B cell (primary cell): ENCODE measurements at regions not wholly inside any gene's neighbourhood (a gene's known extent, or its start where the extent isn't known, plus 50 kb on each side); places are given as distances from the start of the nearest gene placed in this dataset.
A peak's percentile ranks its signal among the peaks of the same experiment; 100 is the strongest.
"Not testable (repeated sequence)": the region's sequence is repeated elsewhere in the genome, so short reads cannot be mapped to it uniquely, and the experiment has no call there.

Source experiments
- ATAC-seq: fragments of 200-7000 bp; cut with Tn5 transposase; one replicate; pipeline ENCODE4 v1.10.0; 2021; ENCODE audit warnings: low read depth, mild to moderate bottlenecking, moderate number of reproducible peaks, moderate library complexity
- CTCF ChIA-PET: fragments of 350-600 bp; sonication (Branson Sonifier 250); formaldehyde crosslinking; loops from one replicate; lab custom pipeline; 2021; ENCODE audit warnings: antibody characterized with exemption, inconsistent platforms; lab: Charles Lee
- POLR2A ChIA-PET: fragments of 350-600 bp; sonication (Branson Sonifier 250); formaldehyde crosslinking; loops from one replicate; lab custom pipeline; 2021; ENCODE audit warnings: antibody characterized with exemption; lab: Charles Lee
- DNase-seq: peaks from one replicate; pipeline ENCODE4 v3.0.0; 2013
- H2AFZ ChIP-seq: 2 replicates; pipeline ENCODE4 v1.6.1; 2012; ENCODE audit warnings: mild to moderate bottlenecking, low read depth, low read length; ENCODE audit not compliant: insufficient read depth, poor library complexity, severe bottlenecking
- H3K27ac ChIP-seq, 2 donors: 1 replicate in 1 of 2; 2 replicates in 1 of 2; pipeline ENCODE4 v1.5.1; 2012 to 2013; ENCODE audit warnings: low read length in 2 of 2, mild to moderate bottlenecking in 2 of 2, moderate library complexity in 1 of 2
- H3K27me3 ChIP-seq, 4 experiments: fragments of 200-600 bp in 1 of 4; sonication (generic) in 1 of 4; replicated peaks in 1 of 4; 1 replicate in 2 of 4; 2 replicates in 2 of 4; pipeline versions ENCODE4 v1.6.1 to v1.7.0; 2013 to 2016; ENCODE audit warnings: low read length in 3 of 4, mild to moderate bottlenecking in 2 of 4, mixed read lengths in 1 of 4, moderate library complexity in 1 of 4; ENCODE audit not compliant: insufficient read depth in 4 of 4, control insufficient read depth in 3 of 4; ENCODE audit errors: control extremely low read depth in 1 of 4
- H3K36me3 ChIP-seq, 2 experiments: replicated peaks in 1 of 2; 1 replicate in 1 of 2; 2 replicates in 1 of 2; pipeline versions ENCODE4 v1.6.1 to v1.7.1; 2013; ENCODE audit warnings: low read length in 1 of 2; ENCODE audit not compliant: insufficient read depth in 2 of 2, control insufficient read depth in 1 of 2; ENCODE audit errors: control extremely low read depth in 1 of 2, extremely low read depth in 1 of 2
- H3K4me1 ChIP-seq, 2 donors: fragments of 200-600 bp in 1 of 2; sonication (generic) in 1 of 2; 1 replicate in 1 of 2; 2 replicates in 1 of 2; pipeline versions ENCODE4 v1.5.1 to v1.6.1; 2013 to 2017; ENCODE audit warnings: low read length in 2 of 2; ENCODE audit not compliant: control insufficient read depth in 2 of 2, insufficient read depth in 2 of 2
- H3K4me2 ChIP-seq: replicated peaks from 2 replicates; pipeline ENCODE3; 2012; ENCODE audit warnings: mild to moderate bottlenecking, low read depth, low read length; ENCODE audit not compliant: poor library complexity, severe bottlenecking
- H3K4me3 ChIP-seq, 5 experiments: fragments of 200-600 bp in 1 of 5; sonication (generic) in 1 of 5; 1 replicate in 3 of 5; 2 replicates in 2 of 5; pipeline versions ENCODE4 v1.5.1 to v1.7.0; 2011 to 2016; ENCODE audit warnings: low read length in 4 of 5, mild to moderate bottlenecking in 4 of 5, low read depth in 2 of 5, control low read depth in 1 of 5, moderate library complexity in 1 of 5; ENCODE audit not compliant: insufficient read depth in 1 of 5; ENCODE audit errors: control extremely low read depth in 1 of 5, extremely low read depth in 1 of 5
- H3K79me2 ChIP-seq: fragments of 200-600 bp; sonication (generic); one replicate; pipeline ENCODE4 v1.6.0; 2016; ENCODE audit warnings: low read length; ENCODE audit not compliant: control insufficient read depth, insufficient read depth
- H3K9ac ChIP-seq: fragments of 200-600 bp; sonication (generic); 2 replicates; pipeline ENCODE4 v1.6.1; 2017; ENCODE audit warnings: mild to moderate bottlenecking, low read length, moderate library complexity
- H3K9me3 ChIP-seq, 3 donors: one replicate each; pipeline versions ENCODE4 v1.6.1 to v1.7.1; 2013; ENCODE audit warnings: low read length in 2 of 3; ENCODE audit not compliant: control insufficient read depth in 2 of 3, insufficient read depth in 1 of 3; ENCODE audit errors: control extremely low read depth in 1 of 3
- H4K20me1 ChIP-seq: 2 replicates; pipeline ENCODE4 v1.6.0; 2012; ENCODE audit warnings: mild to moderate bottlenecking, low read length; ENCODE audit not compliant: insufficient read depth, control insufficient read depth, poor library complexity, severe bottlenecking
- H3K27ac Mint-ChIP-seq: one replicate; pipeline ENCODE4 v1.8.0; 2021; ENCODE audit warnings: mixed read lengths
- H3K27me3 Mint-ChIP-seq: one replicate; pipeline ENCODE4 v1.8.0; 2021; ENCODE audit warnings: mixed read lengths
- H3K4me1 Mint-ChIP-seq: one replicate; pipeline ENCODE4 v1.8.0; 2021; ENCODE audit warnings: mixed read lengths
- H3K4me3 Mint-ChIP-seq: one replicate; pipeline ENCODE4 v1.8.0; 2021; ENCODE audit warnings: mixed read lengths
- H3K9me3 Mint-ChIP-seq: one replicate; pipeline ENCODE4 v1.8.0; 2022; ENCODE audit warnings: mixed read lengths; ENCODE audit not compliant: insufficient read depth
- EZH2 ChIP-seq: IDR thresholded peaks from 2 replicates; pipeline ENCODE4 v1.6.1; 2012; ENCODE audit warnings: borderline replicate concordance, low read depth, mild to moderate bottlenecking, moderate library complexity, low read length; ENCODE audit not compliant: insufficient read depth, poor library complexity, severe bottlenecking
- WGBS: methylation state at CpG from one replicate; pipeline ENCODE4 v1.1.5; 2013; ENCODE audit warnings: missing lambda C conversion rate; ENCODE audit not compliant: insufficient coverage; 5-methylcytosine and 5-hydroxymethylcytosine counted together
- intact Hi-C: fragments of 100-400 bp; cut with micrococcal nuclease; formaldehyde crosslinking; loops from one replicate; pipeline ENCODE4 v1.10.0; 2022
- TF ChIP-seq, protein P1 (sequence below): fragments of 200-600 bp; IDR thresholded peaks from one replicate; pipeline ENCODE4 v1.8.0; 2022; ENCODE audit warnings: antibody characterized with exemption, mild to moderate bottlenecking

DNA sequence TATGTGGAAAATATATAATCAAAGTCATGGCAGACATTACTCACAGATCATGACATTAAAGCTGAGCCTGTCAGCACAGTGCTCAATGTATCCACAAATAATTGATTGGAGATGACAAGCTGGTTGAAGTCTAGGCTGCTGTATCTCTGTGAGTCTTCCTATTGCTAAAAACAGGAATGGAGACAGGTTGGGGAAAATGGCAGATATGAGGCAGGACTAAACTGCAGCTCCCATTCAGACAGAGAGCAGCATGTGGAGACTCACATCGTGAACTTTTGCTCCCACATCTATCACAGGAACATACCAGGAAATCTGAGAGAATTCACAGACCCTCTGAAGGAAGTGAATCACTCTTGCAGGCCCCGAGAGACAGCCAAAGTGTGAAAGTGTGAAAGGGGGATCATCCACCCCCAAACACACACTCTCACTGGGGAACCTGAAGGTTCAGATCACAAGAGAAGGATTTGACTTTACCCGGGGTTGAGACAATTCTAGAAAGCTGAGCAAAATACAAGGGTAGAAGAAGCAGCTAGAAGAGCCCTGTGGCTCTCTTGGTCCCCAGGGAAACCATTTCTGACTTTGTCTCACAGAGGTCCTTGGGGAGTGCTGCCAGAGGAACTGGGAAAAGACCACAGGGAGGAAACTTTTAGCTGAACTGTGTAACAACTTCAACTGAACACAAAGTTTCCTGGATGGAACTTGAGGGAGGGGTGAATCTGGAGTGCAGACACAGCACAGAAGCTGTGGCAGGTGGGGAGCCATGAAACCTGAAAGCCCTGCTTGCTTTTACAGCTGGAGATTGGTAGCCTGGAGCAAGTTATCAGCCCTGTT lies 173.4 kb downstream of the S1PR1 start:
- H3K36me3 ChIP-seq, result no peaks in the 10 kb centered on the region
- intact Hi-C loops, result no loop called here
- 0% methylated on average over 1 of the region's 3 CpGs for WGBS

DNA sequence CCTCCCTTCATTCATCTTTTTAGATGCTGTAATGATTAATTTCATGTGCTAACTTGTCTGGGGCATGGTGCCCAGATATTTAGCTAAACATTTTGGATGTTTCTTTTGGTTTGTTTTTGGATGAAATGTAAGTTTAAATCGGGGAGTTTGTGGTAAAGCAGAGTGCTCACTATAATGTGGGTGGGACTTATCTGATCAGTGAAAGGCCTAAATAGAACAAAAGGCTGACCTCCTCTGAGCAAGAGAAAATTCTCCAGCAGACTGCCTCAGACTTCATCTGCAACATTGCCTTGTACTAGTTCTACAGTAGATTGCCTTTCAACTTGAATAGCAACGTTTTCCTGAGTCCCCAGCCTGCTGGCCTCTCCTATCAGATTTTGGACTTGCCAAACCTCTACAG lies 183.6 kb downstream of the S1PR1 start:
- H3K4me1 Mint-ChIP-seq, result peaks cover 9% of the 10 kb centered on the region
- Histone ChIP-seq H4K20me1 (no peaks in the 10 kb centered on the region), H3K4me2 (no peak overlapping the region), H3K36me3 (no peaks in the 10 kb centered on the region), H3K27ac (no peak overlapping the region), H3K9me3 (peaks cover 1 to 7% (median 3%) of the 10 kb centered on the region in 3 donors), H3K79me2 (no peaks in the 10 kb centered on the region), H3K27me3 (no peaks in the 10 kb centered on the region), H3K9ac (no peak overlapping the region), H2AFZ (peak overlapping the region; percentile 30), H3K4me3 (no peak overlapping the region), H3K4me1 (no peaks in the 10 kb centered on the region)
- H3K27ac Mint-ChIP-seq, result no peak overlapping the region
- no peaks in the 10 kb centered on the region for H3K27me3 Mint-ChIP-seq
- peaks cover 4% of the 10 kb centered on the region for H3K9me3 Mint-ChIP-seq
- H3K4me3 Mint-ChIP-seq, result no peak overlapping the region
- ATAC-seq (no peak), DNase-seq (no peak)
- POLR2A ChIA-PET, result no interaction called here
- 49% methylated on average over 2 of the region's 2 CpGs for WGBS
- TF ChIP-seq, protein P1, sequence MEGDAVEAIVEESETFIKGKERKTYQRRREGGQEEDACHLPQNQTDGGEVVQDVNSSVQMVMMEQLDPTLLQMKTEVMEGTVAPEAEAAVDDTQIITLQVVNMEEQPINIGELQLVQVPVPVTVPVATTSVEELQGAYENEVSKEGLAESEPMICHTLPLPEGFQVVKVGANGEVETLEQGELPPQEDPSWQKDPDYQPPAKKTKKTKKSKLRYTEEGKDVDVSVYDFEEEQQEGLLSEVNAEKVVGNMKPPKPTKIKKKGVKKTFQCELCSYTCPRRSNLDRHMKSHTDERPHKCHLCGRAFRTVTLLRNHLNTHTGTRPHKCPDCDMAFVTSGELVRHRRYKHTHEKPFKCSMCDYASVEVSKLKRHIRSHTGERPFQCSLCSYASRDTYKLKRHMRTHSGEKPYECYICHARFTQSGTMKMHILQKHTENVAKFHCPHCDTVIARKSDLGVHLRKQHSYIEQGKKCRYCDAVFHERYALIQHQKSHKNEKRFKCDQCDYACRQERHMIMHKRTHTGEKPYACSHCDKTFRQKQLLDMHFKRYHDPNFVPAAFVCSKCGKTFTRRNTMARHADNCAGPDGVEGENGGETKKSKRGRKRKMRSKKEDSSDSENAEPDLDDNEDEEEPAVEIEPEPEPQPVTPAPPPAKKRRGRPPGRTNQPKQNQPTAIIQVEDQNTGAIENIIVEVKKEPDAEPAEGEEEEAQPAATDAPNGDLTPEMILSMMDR, result no peak
- no peak for TF ChIP-seq EZH2
- CTCF ChIA-PET, result no interaction called here
- intact Hi-C loops, result no loop called here

More for the DNA sequence above, 173.4 kb downstream of the S1PR1 start:
- Mint-ChIP-seq H3K9me3 (no peaks in the 10 kb centered on the region), H3K27me3 (no peaks in the 10 kb centered on the region), H3K4me3 (peak overlapping the region; percentile 17), H3K4me1 (peaks cover 72% of the 10 kb centered on the region), H3K27ac (peak overlapping the region; percentile 59)
- no peaks in the 10 kb centered on the region for H3K27me3 ChIP-seq
- no peaks in the 10 kb centered on the region for H4K20me1 ChIP-seq
- H3K9me3 ChIP-seq, result no peaks in the 10 kb centered on the region
- ATAC-seq (peak; percentile 26), DNase-seq (peak; percentile 25)
- H3K4me2 ChIP-seq, result peak overlapping the region; percentile 51
- H3K4me3 ChIP-seq, result no peak overlapping the region
- no peaks in the 10 kb centered on the region for H3K79me2 ChIP-seq
- peak overlapping the region; percentile 53 for H2AFZ ChIP-seq
- CTCF ChIA-PET, result interaction anchor here (1.0 to 1.3 kb wide), 3 partner anchors 27 to 55 kb away, joined by 3 read pairs; no protein-coding TSS in a partner anchor
- peak overlapping the region; percentile 11 to 60 for H3K27ac ChIP-seq
- POLR2A ChIA-PET, result no interaction called here
- H3K4me1 ChIP-seq, result peaks cover 58 to 62% of the 10 kb centered on the region in 2 donors
- no peak for TF ChIP-seq EZH2
- TF ChIP-seq, protein P1, result no peak
- peak overlapping the region; percentile 45 for H3K9ac ChIP-seq

DNA sequence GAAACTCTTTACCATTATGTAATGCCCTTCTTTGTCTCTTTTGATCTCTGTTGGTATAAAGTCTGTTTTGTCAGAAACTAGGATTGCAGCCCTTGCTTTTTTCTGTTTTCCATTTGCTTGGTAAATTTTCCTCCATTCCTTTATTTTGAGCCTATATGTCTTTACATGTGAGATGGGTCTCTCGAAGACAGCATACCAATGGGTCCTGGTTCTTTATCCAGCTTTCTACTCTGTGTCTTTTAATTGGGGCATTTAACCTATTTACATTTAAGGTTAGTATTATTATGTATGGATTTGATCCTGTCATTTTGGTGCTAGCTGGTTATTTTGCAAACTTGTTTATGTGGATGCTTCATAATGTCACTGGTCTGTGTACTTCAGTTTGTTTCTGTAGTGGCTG lies 191.3 kb downstream of the S1PR1 start:
- H3K4me3 Mint-ChIP-seq, H3K9me3 Mint-ChIP-seq, H3K27ac Mint-ChIP-seq, H3K36me3 ChIP-seq, H2AFZ ChIP-seq, CTCF ChIA-PET, H3K4me2 ChIP-seq, H3K4me3 ChIP-seq, H3K27ac ChIP-seq, H3K27me3 Mint-ChIP-seq, POLR2A ChIA-PET, H3K27me3 ChIP-seq, intact Hi-C loops, DNase-seq, H3K79me2 ChIP-seq, H4K20me1 ChIP-seq, H3K4me1 ChIP-seq, H3K9ac ChIP-seq, ATAC-seq: not testable (repeated sequence)
- peaks cover 0 to 11% (median 3%) of the 10 kb centered on the region in 3 donors for H3K9me3 ChIP-seq
- WGBS, result no CpG with 5 or more reads among the region's 1 CpG
- peaks cover 12% of the 10 kb centered on the region for H3K4me1 Mint-ChIP-seq
